ENCODE measurements at regions not wholly inside any gene's neighbourhood (a gene's known extent, or its start where the extent isn't known, plus 50 kb on each side); places are given as distances from the start of the nearest gene placed in this dataset.

DNA sequence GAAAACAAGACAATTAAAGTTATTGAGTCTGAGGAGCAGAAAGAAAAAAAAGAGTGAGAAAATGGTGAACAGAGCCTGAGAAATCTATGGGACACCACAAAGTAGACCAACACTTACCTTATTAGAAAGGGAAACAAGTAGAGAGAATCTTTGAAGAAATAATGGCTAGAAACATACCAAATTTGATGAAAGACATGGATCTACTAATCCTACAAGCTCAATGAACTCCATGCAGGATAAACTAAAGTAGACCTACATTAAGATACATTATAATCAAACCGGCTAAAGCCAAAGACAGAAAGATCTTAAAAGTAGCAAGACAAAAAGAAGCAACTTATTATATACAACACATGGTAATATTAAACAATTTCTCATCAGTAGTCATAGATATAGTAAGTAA is 782.3 kb upstream of the GHITM start:
- DNase-seq (ENCODE audit: low read depth in 2 of 2, low spot score in 1 of 2) = no peak

DNA sequence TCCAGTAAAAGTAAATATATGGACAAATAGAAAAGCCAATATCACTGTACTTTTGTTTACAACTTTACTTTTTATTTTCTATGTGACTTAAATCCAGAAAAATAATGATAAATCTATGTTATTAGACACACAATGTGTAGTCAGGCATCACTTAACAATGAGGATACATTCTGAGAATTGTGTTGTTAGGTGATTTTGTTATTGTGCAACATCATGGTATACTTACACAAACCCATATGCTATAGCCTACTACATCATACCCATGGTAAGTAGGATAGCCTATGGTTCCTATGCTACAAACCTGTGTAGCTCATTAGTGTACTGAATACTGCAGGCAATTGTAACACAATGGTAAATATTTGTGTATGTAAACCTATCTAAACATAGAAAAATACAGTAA is 781.7 kb upstream of the GHITM start:
- no peak for DNase-seq (ENCODE audit: low read depth in 2 of 2, low spot score in 1 of 2)

DNA sequence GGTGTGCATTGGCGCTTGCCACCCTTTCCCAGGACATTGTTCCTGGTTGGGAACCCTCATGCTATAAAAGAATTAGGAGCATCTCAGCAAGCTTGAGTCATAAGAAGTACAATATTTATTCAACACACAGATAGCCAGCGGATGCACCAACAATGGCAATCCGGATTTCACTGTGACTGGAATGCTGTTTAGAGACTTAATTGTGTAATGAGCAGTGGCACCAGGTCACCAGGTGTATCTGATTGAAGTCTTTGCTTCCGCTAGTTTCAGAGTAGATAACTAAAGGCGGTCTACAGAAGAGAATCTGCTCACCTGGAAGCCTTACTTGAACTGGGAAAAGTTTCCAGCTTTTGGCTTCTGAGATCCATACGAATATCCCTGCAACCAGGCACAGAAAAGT is 772.3 kb upstream of the GHITM start:
- no peak for DNase-seq (ENCODE audit: low read depth in 2 of 2, low spot score in 1 of 2)

DNA sequence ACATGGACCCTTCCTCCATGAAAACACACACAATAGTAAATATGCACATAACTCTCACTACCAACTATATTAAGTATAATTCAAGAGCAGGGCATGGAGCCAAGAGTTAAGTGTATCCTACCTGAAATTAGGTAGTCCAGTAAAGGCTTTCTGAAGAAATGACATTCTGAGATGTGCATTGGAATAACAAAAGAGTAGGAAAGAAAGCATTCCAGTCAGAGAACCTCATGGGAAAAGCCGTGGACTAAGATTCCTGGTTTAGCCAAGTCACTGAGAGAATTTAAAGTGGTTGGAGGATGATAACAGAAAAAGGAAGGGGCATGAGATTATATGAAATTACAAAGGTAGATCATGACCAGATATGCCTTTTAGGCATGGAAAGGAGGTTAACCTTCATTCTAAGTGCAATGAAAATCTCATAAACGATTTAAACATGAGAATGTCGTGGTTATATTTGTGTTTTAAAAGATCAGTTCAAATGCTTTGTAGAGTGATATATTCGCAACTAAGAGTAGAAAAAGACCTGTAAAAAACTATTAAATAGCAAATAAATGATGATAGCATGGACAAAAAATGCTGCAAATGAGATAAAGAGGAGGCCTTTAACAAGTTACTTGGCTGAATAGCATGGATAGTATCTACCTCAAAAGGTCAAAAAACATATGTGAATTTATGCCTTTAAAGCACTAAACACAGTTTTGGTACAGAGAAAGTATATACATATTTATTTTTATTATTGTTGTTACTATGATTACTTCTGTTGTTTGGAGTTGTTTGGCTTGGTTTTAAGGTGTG is 767.4 kb upstream of the GHITM start:
- no peak for DNase-seq (ENCODE audit: low read depth in 2 of 2, low spot score in 1 of 2)

DNA sequence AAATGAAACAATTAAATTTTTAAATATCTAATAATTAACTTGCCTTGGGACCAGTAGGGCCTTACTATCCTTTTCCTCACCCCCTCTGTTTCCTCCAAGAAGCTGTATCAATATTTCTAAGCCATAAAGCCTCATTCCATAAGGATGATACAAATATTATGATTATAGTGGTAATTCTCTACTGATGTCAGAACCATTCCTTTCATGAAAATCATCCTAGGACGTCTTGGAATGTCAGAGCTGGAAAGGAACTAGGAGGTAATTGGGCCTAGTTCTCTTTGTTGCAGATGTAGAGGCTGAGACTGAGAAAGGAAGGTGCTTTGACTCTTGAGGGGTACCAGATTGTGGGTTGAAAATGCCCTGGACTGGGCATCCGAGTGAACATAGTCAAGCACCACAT is 766.7 kb upstream of the GHITM start:
- DNase-seq (ENCODE audit: low read depth in 2 of 2, low spot score in 1 of 2) = no peak

DNA sequence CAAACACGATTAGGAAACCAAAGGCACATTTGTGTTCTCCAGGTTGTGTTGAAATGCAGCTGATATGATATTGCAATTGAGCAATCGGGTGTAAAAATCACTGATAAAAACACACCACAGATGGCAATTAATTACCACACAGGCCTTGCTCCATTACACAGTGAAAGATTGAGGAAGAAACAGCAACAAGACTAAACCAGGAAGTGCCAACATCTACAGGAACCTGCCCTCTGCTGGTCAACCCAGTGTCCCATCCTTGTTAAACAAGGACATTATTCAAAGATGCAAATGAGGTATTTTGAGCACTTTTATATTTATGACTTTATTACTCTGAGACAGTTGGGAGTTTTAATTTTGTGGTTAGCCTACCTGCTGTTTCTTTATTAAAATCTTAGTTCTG is 765.6 kb upstream of the GHITM start:
- DNase-seq (ENCODE audit: low read depth in 2 of 2, low spot score in 1 of 2) = no peak

DNA sequence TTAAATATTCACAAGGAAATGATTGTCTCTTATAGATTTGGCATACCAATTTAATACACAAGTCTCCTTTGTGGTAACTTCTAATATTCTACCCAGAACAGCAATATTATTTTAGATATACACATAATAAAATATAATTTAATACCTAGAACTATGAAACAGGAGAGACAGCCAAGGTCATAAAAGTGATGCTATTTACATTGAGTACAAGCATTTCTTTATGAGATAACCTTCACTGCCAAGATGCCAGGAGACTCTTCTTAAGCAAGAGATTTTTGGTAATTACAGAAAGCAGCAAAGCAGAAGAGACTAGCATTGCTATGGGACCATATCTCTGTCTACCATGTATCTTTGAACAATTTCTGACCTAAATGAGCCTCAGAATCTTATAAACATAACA is 764.6 kb upstream of the GHITM start:
- no peak for DNase-seq (ENCODE audit: low read depth in 2 of 2, low spot score in 1 of 2)

DNA sequence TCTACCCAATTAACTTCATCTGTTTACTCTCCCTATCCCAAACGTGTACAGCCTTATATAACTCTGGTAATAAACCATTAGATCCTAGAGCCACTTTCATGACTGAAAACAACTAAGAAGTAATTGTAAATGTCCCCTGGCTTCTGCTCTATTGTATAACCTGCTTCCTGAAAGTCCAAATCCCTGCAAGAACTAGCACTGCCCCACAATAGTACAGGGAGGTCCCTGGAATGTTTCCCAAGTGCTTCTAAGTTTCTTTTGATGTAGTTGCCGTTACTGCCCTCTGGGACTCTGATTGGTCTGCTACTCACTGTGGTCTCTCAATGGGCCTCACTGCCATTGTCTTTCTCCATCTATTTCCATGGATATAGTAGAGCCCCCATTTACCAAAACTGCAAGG is 764.0 kb upstream of the GHITM start:
- no peak for DNase-seq (ENCODE audit: low read depth in 2 of 2, low spot score in 1 of 2)

DNA sequence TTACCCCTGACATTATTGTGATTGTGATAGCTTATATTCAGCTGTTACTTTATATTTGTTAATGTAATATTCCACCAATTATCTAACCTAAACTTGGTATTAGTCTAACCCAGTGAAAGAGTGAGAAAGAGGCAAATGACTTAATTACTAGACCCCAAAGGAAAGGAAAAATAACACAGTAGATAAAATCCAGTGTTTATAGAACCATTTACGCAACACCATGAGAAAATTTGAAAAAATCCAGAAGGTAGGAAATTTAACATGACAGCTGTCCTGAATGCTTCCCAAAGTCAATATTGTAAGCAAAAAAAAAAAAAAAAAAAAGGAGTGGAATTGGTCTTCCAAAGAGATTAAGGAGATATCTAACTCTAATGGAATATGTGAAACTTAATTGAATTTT is 741.5 kb upstream of the GHITM start:
- DNase-seq (ENCODE audit: low read depth in 2 of 2, low spot score in 1 of 2) = no peak

DNA sequence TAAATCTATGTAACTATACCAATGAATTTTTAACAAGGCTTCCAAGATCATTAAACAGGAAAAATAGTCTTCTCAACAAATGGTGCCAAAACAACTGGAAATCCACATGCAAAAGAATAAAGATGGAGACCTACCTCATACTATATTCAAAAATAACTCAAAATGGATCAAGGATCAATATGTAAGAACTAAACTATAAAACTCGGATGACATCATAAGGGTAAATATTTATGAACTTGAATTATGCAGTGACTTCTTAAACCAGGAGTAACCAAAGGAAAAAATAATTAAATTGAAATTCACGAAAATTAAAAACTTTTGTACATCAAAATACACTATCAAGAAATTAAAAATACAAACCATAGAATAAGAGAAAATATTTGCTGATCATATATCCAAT is 728.7 kb upstream of the GHITM start:
- DNase-seq (ENCODE audit: low read depth in 2 of 2, low spot score in 1 of 2) = no peak

DNA sequence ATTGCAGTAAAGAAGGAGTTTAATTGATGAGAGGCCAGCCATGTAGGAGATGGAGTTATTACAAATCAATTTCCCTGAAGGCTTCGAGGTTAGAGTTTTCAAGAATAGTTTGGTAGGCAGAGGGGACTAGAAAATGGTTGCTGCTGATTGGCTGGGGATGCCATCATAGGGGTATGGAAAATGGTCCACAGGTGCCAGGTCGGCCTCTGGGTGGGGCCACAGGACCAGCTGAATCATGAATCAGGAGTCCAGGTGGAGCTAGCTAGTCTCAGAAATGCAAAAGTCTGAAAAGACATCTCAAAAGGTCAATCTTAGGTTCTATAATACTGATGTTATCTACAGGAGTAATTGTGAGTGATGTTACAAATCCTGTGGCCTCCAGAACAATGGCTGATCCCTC is 714.0 kb upstream of the GHITM start:
- no peak for DNase-seq (ENCODE audit: low read depth in 2 of 2, low spot score in 1 of 2)

DNA sequence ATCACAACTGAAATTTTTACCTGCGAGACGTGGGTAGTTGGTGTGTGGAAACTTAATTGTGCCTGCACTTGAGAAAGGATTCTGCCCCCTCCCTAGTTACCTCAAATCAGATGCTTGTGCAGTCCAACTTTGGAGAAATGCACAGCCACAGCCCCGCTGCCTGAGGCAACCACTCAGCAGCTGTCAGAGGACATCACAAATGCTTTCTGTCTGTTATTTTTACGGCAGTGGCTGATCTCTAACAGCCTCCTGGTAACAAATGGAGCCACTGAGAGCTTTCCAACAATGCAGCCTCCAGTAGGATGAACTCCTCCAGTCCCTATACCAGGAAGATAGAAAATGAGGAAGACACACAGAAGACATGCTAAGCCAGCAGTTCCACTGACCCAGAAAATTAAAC is 712.2 kb upstream of the GHITM start:
- DNase-seq (ENCODE audit: low read depth in 2 of 2, low spot score in 1 of 2) = no peak

DNA sequence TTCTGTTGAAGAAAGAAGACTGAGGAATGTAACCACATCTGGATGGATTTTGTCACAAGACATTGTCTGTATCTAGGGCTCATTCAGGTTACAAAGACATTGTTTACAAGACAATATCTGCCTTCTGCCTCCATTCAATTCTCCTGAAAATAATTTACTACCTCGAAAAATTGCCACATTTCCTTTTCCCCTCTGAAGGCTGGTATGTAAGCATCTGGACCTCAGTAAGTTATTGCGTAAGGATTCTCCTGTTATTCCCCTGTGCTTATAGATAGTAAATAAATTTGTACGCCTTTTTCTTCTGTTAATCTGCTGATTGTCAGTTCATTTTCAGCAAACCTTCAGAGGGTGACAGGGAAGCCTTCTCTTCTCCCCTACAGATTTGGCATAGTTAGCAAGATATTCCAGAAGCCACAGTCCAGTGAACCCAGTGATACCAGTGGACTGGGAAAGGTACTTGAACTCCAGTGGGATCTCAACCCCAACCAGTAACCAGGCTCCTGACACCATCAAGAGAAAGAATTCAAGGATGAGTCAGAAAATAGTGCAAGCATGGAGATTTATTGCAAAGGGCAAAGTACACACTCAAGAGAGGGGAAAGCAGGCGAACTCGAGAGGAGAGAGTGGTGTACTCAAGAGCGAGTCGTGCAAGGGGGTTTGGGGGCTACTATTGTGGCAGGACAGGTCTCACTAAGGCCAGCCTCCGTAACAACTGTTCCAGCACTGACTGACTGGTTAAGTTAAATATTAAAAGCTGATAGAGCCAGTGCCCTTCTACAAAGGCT is 706.9 kb upstream of the GHITM start:
- DNase-seq (ENCODE audit: low read depth in 2 of 2, low spot score in 1 of 2) = no peak

DNA sequence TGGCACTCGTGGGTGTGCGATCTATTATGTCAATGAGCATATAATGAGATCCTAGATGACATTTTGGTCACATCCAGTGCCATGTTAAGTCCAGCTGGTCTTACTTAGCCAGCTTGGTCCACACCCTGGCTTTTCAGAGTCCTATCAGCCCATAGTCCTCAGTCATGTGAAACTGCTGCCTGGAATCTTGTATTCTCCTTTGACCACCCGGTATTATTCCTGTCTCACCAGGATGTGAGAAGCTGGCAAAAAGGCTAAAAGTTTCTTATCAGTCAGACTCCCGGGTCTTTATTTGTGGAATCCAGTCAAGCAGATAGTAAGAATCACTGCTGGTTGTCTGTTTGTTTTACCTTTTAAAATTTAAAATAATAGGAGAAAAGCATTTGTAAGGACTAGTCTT is 705.6 kb upstream of the GHITM start:
- no peak for DNase-seq (ENCODE audit: low read depth in 2 of 2, low spot score in 1 of 2)

DNA sequence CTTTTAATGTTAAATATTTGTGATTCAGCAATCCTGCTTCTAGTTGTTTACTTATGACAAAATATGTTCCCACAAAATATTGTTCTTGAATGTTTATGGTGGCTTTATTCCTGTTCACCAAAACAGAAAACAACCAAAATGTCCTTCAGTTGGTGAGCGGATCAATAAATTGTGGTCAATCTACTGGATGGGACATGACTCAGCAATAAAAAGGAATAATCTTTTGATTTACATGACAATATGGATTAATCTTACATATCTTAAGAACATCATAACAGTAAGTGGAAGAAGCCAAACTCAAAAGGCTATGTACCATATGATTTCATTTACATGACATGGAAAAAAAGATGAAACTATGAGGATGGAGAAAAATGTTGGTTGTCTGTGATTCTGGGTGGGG is 691.3 kb upstream of the GHITM start:
- no peak for DNase-seq (ENCODE audit: low read depth in 2 of 2, low spot score in 1 of 2)

DNA sequence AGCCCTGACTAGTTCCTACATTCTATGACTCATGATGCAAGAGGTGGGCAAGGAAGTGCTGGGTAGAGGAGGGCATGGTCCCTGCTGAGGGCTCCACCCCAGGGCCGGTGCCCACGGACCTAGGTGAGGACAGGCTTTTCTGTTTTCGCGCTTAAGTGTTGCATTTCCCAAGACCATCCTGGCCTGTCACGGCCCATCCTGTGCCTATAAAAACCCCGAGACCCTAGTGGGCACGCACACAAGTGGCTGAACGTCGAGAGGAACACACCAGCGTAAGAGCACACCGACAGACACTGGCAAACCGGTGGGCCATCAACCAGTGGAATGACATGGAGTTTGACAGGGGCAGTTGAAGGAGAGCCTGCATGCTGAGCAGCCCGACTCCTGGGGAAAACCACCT is 680.7 kb upstream of the GHITM start:
- no peak for DNase-seq (ENCODE audit: low read depth in 2 of 2, low spot score in 1 of 2)

DNA sequence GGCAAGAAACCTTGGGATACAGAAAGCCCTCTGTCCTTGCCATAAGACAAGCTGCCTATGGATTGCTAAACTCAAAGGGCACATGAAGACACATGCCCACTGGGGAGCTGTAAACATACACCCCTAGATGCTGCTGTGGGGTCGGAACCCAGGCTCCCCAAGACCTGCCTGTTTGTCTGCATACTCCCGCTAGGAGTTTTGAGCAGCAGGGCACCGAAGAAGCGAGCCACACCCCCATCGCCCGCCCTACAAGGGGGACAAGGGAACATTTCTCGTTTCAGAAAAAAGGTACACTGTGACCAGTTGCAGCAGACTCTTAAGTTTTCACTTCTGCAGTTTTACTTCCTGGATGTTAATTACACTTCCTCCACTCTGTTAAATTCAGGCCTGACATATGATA is 680.2 kb upstream of the GHITM start:
- no peak for DNase-seq (ENCODE audit: low read depth in 2 of 2, low spot score in 1 of 2)

DNA sequence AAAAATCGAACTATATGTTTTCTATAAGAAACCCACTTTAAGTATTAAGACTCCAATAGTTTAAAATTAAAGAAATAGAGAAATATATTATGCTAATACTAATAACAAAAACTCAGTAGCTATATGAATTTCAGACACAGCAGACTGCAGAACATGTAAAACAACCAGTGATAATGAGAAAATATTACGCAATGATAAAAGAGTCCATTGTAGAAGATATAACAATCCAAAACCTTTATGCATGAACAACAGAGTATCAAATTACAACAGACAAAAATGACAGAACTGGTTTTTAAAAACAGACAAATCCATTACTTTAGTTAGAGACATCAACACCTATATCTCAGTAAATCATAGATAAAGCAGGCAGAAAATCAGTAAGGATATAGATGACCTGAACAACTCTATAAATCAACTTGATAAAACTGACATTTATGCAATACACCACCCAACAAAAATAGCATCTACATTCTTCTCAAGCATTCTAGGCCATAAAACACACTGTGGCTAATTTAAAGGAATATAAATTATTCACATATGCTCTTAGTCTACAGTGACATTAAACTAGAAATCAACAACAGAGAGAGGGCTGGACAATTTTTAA is 669.5 kb upstream of the GHITM start:
- no peak for DNase-seq (ENCODE audit: low read depth in 2 of 2, low spot score in 1 of 2)

DNA sequence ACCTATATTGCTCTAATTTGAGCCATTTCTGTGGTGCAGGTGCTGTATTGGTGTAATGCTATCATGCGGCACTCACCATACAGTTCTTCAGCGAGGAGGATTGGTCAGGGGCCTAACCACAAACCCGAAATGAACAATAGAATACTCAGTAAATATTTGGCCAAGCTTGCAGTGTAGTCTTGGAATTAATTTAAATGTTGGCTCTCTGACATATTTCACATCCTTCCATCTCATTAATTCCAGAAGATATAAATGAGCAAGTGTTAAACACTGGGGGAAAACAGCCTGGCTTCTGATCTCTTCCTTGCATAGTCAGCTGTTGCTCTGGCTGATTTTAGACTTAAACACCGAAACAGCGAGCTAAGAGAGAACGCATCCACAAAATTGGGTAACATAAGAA is 663.1 kb upstream of the GHITM start:
- no peak for DNase-seq (ENCODE audit: low read depth in 2 of 2, low spot score in 1 of 2)

DNA sequence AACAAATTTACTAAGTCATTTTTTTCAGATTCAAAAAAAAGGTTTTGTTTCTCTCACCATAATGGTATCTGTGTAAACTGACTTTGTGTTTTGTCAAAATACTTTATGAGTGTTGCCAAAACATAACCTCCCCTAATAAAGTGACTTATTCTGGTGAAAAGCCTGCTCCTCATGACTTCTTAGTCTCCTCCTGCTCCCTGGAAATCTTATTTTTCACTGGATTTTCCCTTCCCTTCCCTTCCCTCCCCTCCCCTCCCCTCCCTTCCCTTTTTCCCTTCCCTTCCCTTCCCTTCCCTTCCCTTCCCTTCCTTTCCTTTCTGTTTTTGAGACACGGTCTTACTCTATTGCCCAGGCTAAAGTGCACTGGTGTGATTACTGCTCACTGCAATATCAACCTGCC is 650.1 kb upstream of the GHITM start:
- DNase-seq (ENCODE audit: low read depth in 2 of 2, low spot score in 1 of 2) = no peak

DNA sequence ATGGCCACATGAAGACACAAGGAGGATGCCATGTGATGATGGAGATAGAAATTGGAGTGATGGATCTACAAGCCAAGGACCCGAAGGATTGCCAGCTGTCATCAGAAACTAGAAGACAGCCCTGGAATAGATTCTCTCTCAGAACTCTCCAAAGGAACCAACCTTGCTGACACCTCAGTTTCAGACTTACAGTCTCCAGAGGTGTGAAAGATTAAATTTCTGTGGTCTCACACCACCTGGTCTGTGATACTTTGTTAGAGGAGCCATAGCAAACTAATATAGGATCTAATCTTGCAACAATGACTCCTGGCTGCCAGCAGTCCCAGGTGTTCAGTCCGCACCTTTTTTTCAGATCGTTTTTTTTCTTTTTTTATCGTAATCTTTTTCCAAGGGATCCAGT is 647.3 kb upstream of the GHITM start:
- DNase-seq (ENCODE audit: low read depth in 2 of 2, low spot score in 1 of 2) = no peak

DNA sequence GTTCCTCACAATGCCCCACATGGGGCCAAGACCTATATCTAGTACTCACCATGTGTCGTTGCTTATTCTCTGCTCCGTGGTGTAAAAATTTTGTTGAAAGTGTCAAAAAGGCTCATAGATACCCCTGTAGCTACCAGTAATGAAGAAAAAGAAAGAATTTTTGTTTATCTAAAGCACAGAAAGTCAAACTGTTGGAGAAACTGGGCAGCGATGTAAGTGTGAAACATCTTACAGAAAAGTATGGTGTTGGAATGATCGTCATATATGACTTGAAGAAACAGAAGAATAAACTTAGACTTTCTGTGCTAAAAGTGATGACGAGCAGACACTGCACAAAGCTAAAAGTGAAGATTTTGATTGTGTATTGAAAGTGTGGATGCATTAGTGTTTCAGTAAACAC is 626.6 kb upstream of the GHITM start:
- no peak for DNase-seq (ENCODE audit: low read depth in 2 of 2, low spot score in 1 of 2)

Measured in stimulated activated CD8-positive, alpha-beta memory T cell treated with anti-CD3 and anti-CD28 coated beads, Interleukin-4, amount 100 ng/mL, for 4 hours (primary cell).